ENCODE measurements at regions not wholly inside any gene's neighbourhood (a gene's known extent, or its start where the extent isn't known, plus 50 kb on each side); places are given as distances from the start of the nearest gene placed in this dataset.

DNA sequence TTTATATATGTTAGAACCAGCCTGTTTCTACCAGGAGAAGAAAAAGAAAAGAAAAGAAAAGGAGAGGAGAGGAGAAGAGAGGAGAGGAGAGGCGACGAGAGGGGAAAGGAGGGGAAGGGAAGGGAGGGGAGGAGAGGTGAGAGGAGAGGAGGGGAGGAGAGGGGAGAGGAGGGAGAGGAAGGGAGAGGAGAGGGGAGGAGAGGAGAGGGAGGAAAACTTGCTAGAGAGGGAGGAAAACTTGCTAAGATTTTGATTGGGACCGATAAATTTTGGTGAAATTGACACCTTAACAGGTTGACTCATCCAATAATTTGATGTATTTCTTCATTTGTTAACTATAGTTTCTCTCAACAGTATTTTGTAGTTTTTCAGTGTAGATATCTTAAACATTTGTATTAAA, 164.0 kb upstream of the SYT1 start:
- ChIA-PET POLR2A (no interaction called here), CTCF (no interaction called here)
- WGBS (ENCODE audit: missing lambda C conversion rate): 52% methylated on average over 3 of the region's 3 CpGs
- Histone ChIP-seq H3K27ac (no peak overlapping the region), H3K9me3 (no peaks in the 10 kb centered on the region), H3K4me2 (no peak overlapping the region), H3K4me1 (peaks cover 35% of the 10 kb centered on the region), H3K4me3 (no peak overlapping the region)
- DNase-seq (ENCODE audit: low read depth in 1 of 2, low spot score in 1 of 2) (no peak), ATAC-seq (no peak), FAIRE-seq (no peak)
- TF ChIP-seq PHF8 (IDR thresholded peaks at IDR 0.05; ENCODE audit: borderline replicate concordance, low read depth) (no peak), MAZ (IDR thresholded peaks at IDR 0.05; ENCODE audit: borderline replicate concordance, low read depth, low read length) (no peak)

DNA sequence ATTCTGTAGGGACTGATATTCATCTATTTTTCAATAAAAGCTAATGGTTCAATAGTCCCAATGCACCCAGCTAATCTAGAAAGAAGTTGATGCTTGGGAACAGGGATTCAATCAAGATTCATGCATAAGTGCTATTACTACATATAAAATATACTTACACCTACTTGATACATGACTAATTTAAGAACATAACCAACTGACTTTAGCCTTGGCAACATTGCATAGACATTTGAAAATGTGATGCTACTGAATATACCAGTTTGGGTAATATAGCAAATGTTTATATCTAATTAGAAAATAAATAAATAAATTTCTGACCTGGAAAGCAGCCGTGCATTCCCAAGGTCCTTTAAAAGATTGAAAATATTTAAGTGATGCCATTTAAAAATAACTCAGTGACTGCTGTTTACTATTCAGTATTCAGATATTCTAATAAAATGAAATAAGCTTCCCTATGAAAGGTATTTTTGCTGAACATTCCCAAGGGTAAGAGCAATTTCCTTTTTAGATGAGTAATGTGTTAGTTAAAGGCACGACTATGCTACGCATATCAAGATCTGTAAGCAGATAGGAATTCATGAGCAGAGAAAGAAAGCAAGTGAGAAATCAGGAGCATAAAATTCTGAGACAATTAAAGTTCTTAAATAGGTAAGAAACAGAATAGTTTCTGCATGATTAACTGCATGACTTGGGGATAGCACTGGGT, 160.6 kb upstream of the SYT1 start:
- ChIA-PET CTCF (interaction anchor here (0.7 kb wide), 1 partner anchor 26 kb away, joined by 4 read pairs; no protein-coding TSS in a partner anchor), POLR2A (interaction anchor here (1.4 kb wide), 1 partner anchor 160 kb away, joined by 5 read pairs; the partner anchor contains the start of gene SYT1)
- Histone ChIP-seq H3K27ac (peak overlapping the region; percentile 15 to 41; a peak in 5 of 6 replicates), H3K4me3 (no peak overlapping the region), H3K4me1 (peaks cover 23% of the 10 kb centered on the region), H3K9me3 (no peaks in the 10 kb centered on the region), H3K4me2 (peak overlapping the region; percentile 60)
- DNase-seq (ENCODE audit: low read depth in 1 of 2, low spot score in 1 of 2): peak; percentile 8 to 78
- ATAC-seq: peak; percentile 97 to 98
- peak; percentile 90 for FAIRE-seq
- 4% methylated on average over 3 of the region's 3 CpGs for WGBS (ENCODE audit: missing lambda C conversion rate)
- TF ChIP-seq CHD2 (IDR thresholded peaks at IDR 0.05; ENCODE audit: low read length, partially characterized antibody) (no peak), RAD21 (conservative IDR thresholded peaks at IDR 0.05 in 1 of 2, IDR thresholded peaks at IDR 0.05 in 1 of 2) (0 out of 5 replicates have a peak, but pooled peaks of 1 of the 2 experiments have one; percentile 5), GATA3 (IDR thresholded peaks at IDR 0.05; ENCODE audit: borderline replicate concordance) (peak; percentile 92; the same call in 1 of the 2 replicates), ZFP36 (IDR thresholded peaks at IDR 0.05; ENCODE audit: borderline replicate concordance, partially characterized antibody) (no peak), KDM5A (IDR thresholded peaks at IDR 0.05) (no peak), EHF (CRISPR knock-in tag; IDR thresholded peaks at IDR 0.05) (no peak), CEBPB (IDR thresholded peaks at IDR 0.05) (0 out of 4 replicates have a peak, but pooled peaks of 1 of the 2 experiments have one; percentile 19), RNF2 (IDR thresholded peaks at IDR 0.05; ENCODE audit: borderline replicate concordance, low read depth) (no peak), JUNB (IDR thresholded peaks at IDR 0.05) (peak; percentile 75), FOSL2 (IDR thresholded peaks at IDR 0.05) (no peak), FOSL2 (CRISPR knock-in tag; IDR thresholded peaks at IDR 0.05) (peak; percentile 85), NPAS2 (CRISPR knock-in tag; IDR thresholded peaks at IDR 0.05; ENCODE audit: borderline replicate concordance) (no peak)
- TF ChIP-seq, protein P1, sequence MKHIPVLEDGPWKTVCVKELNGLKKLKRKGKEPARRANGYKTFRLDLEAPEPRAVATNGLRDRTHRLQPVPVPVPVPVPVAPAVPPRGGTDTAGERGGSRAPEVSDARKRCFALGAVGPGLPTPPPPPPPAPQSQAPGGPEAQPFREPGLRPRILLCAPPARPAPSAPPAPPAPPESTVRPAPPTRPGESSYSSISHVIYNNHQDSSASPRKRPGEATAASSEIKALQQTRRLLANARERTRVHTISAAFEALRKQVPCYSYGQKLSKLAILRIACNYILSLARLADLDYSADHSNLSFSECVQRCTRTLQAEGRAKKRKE (CRISPR knock-in tag; IDR thresholded peaks at IDR 0.05; ENCODE audit: low read depth): no peak
- TF ChIP-seq, protein P2, sequence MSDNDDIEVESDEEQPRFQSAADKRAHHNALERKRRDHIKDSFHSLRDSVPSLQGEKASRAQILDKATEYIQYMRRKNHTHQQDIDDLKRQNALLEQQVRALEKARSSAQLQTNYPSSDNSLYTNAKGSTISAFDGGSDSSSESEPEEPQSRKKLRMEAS (IDR thresholded peaks at IDR 0.05): peak; percentile 21; the same call in 1 of the 2 replicates

GRCh38 chr12:78711954-78712353, 152.6 kb upstream of the SYT1 start:
- DNase-seq (ENCODE audit: low read depth in 1 of 2, low spot score in 1 of 2) (no peak), FAIRE-seq (no peak), ATAC-seq (no peak)
- Histone ChIP-seq H3K27ac (no peak overlapping the region), H3K4me3 (no peak overlapping the region), H3K9me3 (no peaks in the 10 kb centered on the region), H3K4me2 (no peak overlapping the region), H3K4me1 (no peaks in the 10 kb centered on the region)
- ChIA-PET CTCF (no interaction called here), POLR2A (no interaction called here)
- 91% methylated on average over 4 of the region's 4 CpGs for WGBS (ENCODE audit: missing lambda C conversion rate)
- TF ChIP-seq MAFK (IDR thresholded peaks at IDR 0.05; ENCODE audit: partially characterized antibody) (no peak), GATA3 (IDR thresholded peaks at IDR 0.05; ENCODE audit: borderline replicate concordance) (no peak), JUNB (IDR thresholded peaks at IDR 0.05) (no peak), MAZ (IDR thresholded peaks at IDR 0.05; ENCODE audit: borderline replicate concordance, low read depth, low read length) (no peak), HOXB5 (CRISPR knock-in tag; IDR thresholded peaks at IDR 0.05) (no peak), FOSL2 (IDR thresholded peaks at IDR 0.05) (no peak), FOSL2 (CRISPR knock-in tag; IDR thresholded peaks at IDR 0.05) (no peak), RNF2 (IDR thresholded peaks at IDR 0.05; ENCODE audit: borderline replicate concordance, low read depth) (no peak), HOXA7 (CRISPR knock-in tag; IDR thresholded peaks at IDR 0.05) (no peak), RCOR1 (IDR thresholded peaks at IDR 0.05; ENCODE audit: low read depth, low read length) (no peak), RARB (CRISPR knock-in tag; IDR thresholded peaks at IDR 0.05) (no peak), JUN (IDR thresholded peaks at IDR 0.05) (no peak), KDM5A (IDR thresholded peaks at IDR 0.05) (no peak), HDAC2 (IDR thresholded peaks at IDR 0.05) (no peak), CHD4 (IDR thresholded peaks at IDR 0.05; ENCODE audit: borderline replicate concordance) (no peak), ESRRA (IDR thresholded peaks at IDR 0.05; ENCODE audit: borderline replicate concordance, low read length) (no peak), CBX8 (IDR thresholded peaks at IDR 0.05) (no peak), BHLHE40 (IDR thresholded peaks at IDR 0.05; ENCODE audit: low read depth, low read length) (no peak)
- TF ChIP-seq, protein P3, sequence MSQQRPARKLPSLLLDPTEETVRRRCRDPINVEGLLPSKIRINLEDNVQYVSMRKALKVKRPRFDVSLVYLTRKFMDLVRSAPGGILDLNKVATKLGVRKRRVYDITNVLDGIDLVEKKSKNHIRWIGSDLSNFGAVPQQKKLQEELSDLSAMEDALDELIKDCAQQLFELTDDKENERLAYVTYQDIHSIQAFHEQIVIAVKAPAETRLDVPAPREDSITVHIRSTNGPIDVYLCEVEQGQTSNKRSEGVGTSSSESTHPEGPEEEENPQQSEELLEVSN (IDR thresholded peaks at IDR 0.05; ENCODE audit: borderline replicate concordance, low read depth): no peak
- TF ChIP-seq, protein P4, sequence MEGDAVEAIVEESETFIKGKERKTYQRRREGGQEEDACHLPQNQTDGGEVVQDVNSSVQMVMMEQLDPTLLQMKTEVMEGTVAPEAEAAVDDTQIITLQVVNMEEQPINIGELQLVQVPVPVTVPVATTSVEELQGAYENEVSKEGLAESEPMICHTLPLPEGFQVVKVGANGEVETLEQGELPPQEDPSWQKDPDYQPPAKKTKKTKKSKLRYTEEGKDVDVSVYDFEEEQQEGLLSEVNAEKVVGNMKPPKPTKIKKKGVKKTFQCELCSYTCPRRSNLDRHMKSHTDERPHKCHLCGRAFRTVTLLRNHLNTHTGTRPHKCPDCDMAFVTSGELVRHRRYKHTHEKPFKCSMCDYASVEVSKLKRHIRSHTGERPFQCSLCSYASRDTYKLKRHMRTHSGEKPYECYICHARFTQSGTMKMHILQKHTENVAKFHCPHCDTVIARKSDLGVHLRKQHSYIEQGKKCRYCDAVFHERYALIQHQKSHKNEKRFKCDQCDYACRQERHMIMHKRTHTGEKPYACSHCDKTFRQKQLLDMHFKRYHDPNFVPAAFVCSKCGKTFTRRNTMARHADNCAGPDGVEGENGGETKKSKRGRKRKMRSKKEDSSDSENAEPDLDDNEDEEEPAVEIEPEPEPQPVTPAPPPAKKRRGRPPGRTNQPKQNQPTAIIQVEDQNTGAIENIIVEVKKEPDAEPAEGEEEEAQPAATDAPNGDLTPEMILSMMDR (IDR thresholded peaks at IDR 0.05): no peak
